ENCODE measurements at regions not wholly inside any gene's neighbourhood (a gene's known extent, or its start where the extent isn't known, plus 50 kb on each side); places are given as distances from the start of the nearest gene placed in this dataset.

DNA sequence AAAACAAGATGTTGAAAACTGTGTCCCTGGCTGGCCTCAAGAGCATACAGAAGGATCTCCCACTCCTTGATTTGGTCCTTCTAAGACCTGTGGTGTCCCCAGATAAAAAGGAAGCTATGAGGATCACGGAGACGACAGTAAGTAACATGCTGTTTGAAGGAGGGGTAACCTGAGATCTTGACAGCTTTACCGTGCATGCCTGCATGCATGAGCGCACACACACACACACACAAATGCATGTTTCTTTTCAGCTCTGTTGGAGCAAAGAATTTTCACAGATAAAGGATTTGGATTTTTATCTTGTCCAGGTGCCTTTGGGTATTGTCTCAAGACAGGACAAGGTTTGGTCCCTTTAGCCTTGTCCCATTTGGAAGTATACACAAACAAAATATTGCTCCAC lies 411.6 kb upstream of the CCDC196 start:
- TF ChIP-seq, protein P1, sequence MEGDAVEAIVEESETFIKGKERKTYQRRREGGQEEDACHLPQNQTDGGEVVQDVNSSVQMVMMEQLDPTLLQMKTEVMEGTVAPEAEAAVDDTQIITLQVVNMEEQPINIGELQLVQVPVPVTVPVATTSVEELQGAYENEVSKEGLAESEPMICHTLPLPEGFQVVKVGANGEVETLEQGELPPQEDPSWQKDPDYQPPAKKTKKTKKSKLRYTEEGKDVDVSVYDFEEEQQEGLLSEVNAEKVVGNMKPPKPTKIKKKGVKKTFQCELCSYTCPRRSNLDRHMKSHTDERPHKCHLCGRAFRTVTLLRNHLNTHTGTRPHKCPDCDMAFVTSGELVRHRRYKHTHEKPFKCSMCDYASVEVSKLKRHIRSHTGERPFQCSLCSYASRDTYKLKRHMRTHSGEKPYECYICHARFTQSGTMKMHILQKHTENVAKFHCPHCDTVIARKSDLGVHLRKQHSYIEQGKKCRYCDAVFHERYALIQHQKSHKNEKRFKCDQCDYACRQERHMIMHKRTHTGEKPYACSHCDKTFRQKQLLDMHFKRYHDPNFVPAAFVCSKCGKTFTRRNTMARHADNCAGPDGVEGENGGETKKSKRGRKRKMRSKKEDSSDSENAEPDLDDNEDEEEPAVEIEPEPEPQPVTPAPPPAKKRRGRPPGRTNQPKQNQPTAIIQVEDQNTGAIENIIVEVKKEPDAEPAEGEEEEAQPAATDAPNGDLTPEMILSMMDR (IDR thresholded peaks at IDR 0.05) = no peak
- TF ChIP-seq POLR2AphosphoS5 (IDR thresholded peaks at IDR 0.05) = no peak
- no peak for TF ChIP-seq POLR2A (IDR thresholded peaks at IDR 0.05)
